ENCODE measurements at regions not wholly inside any gene's neighbourhood (a gene's known extent, or its start where the extent isn't known, plus 50 kb on each side); places are given as distances from the start of the nearest gene placed in this dataset.

- no peak for DNase-seq (ENCODE audit: low read depth)
Observed at GRCh38 chr2:134173338-134174016, 80.4 kb upstream of the MGAT5 start.

- no peak for DNase-seq (ENCODE audit: low read depth)
Observed at GRCh38 chr2:134174711-134175110, 79.2 kb upstream of the MGAT5 start.

GRCh38 chr2:134175834-134176233 is 78.0 kb upstream of the MGAT5 start:
- no peak for DNase-seq (ENCODE audit: low read depth)

GRCh38 chr2:134177351-134177931 is 76.4 kb upstream of the MGAT5 start:
- DNase-seq (ENCODE audit: low read depth) = no peak

GRCh38 chr2:134178138-134178877 is 75.6 kb upstream of the MGAT5 start:
- no peak for DNase-seq (ENCODE audit: low read depth)

- no peak for DNase-seq (ENCODE audit: low read depth)
Observed at GRCh38 chr2:134181219-134181618, 72.7 kb upstream of the MGAT5 start.

GRCh38 chr2:134183679-134184078 is 70.2 kb upstream of the MGAT5 start:
- DNase-seq (ENCODE audit: low read depth) = no peak

GRCh38 chr2:134185639-134186038 is 68.2 kb upstream of the MGAT5 start:
- no peak for DNase-seq (ENCODE audit: low read depth)

GRCh38 chr2:134189009-134189720 is 64.7 kb upstream of the MGAT5 start:
- DNase-seq (ENCODE audit: low read depth) = no peak

- DNase-seq (ENCODE audit: low read depth) = no peak
Observed at GRCh38 chr2:134190062-134190806, 63.6 kb upstream of the MGAT5 start.

GRCh38 chr2:134190807-134191203 is 63.1 kb upstream of the MGAT5 start:
- no peak for DNase-seq (ENCODE audit: low read depth)

- DNase-seq (ENCODE audit: low read depth) = no peak
Observed at GRCh38 chr2:134191835-134192234, 62.0 kb upstream of the MGAT5 start.

GRCh38 chr2:134193006-134193405 is 60.9 kb upstream of the MGAT5 start:
- DNase-seq (ENCODE audit: low read depth) = no peak

- no peak for DNase-seq (ENCODE audit: low read depth)
Observed at GRCh38 chr2:134194519-134194918, 59.4 kb upstream of the MGAT5 start.

- no peak for DNase-seq (ENCODE audit: low read depth)
Observed at GRCh38 chr2:134195341-134195740, 58.5 kb upstream of the MGAT5 start.

GRCh38 chr2:134197445-134197844 is 56.4 kb upstream of the MGAT5 start:
- no peak for DNase-seq (ENCODE audit: low read depth)

- DNase-seq (ENCODE audit: low read depth) = no peak
Observed at GRCh38 chr2:134198006-134198634, 55.8 kb upstream of the MGAT5 start.

GRCh38 chr2:134199123-134199522 is 54.7 kb upstream of the MGAT5 start:
- no peak for DNase-seq (ENCODE audit: low read depth)

- DNase-seq (ENCODE audit: low read depth) = no peak
Observed at GRCh38 chr2:134200036-134200618, 53.7 kb upstream of the MGAT5 start.

- no peak for DNase-seq (ENCODE audit: low read depth)
Observed at GRCh38 chr2:134201533-134201932, 52.3 kb upstream of the MGAT5 start.

GRCh38 chr2:134202371-134202770 is 51.5 kb upstream of the MGAT5 start:
- DNase-seq (ENCODE audit: low read depth) = no peak
